Breast epithelium (tissue), 3 donors: ENCODE measurements at regions not wholly inside any gene's neighbourhood (a gene's known extent, or its start where the extent isn't known, plus 50 kb on each side); places are given as distances from the start of the nearest gene placed in this dataset.

Experiments used
- CTCF ChIP-seq, 3 donors: fragments of 450-650 bp; IDR thresholded peaks; one replicate each; pipeline ENCODE4 v1.5.1; 2016 to 2017; ENCODE audit warnings: antibody characterized with exemption in 3 of 3, mild to moderate bottlenecking in 3 of 3, moderate library complexity in 3 of 3
- POLR2A ChIP-seq: fragments of 450-650 bp; IDR thresholded peaks from one replicate; pipeline ENCODE4 v1.6.1; 2016; ENCODE audit warnings: antibody characterized with exemption, mild to moderate bottlenecking, moderate library complexity

- TF ChIP-seq CTCF (IDR thresholded peaks at IDR 0.05) (no peak), POLR2A (no peak)
Measured at GRCh38 chr21:41018431-41018830, 149.5 kb upstream of the BACE2 start.
